Endometrium (tissue), 2 donors: ENCODE measurements at regions not wholly inside any gene's neighbourhood (a gene's known extent, or its start where the extent isn't known, plus 50 kb on each side); places are given as distances from the start of the nearest gene placed in this dataset.
"Not testable (repeated sequence)": the region's sequence is repeated elsewhere in the genome, so short reads cannot be mapped to it uniquely, and the experiment has no call there.

ENCODE experiments used
- FAIRE-seq: peaks from 2 replicates; lab custom pipeline; 2012; peaks lifted over from hg19 to GRCh38; lab: Jason Lieb, UNC
- donor health status: control.
- donor health status: control.

DNA sequence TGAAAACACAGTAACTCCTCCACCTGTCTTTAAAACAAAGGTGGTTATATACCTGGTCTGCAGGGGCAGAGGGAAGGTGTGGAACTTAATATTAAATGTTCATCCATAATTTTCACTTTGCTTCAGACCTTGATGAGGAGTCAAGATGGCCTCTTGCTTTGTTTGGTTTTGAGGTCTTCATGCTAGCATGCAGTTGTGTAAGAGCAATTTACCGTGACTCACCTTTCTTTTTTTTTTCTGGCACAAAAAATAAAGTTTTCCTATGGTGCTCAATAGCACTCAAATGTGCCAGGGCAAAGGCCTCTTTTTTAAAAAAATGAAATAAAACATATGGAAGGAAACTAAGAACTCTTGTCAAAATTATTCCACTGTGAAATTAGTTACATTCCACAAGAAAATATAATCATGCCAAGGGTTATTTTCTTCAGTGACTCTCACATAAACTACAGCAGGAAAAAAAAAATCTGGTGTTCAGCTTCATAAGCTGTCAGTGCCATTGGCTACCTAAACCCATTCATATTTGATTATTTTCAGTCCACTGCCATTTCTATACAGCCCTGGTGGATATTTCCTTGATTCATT is 128.2 kb downstream of the SLC7A11 start:
- no peak for FAIRE-seq

DNA sequence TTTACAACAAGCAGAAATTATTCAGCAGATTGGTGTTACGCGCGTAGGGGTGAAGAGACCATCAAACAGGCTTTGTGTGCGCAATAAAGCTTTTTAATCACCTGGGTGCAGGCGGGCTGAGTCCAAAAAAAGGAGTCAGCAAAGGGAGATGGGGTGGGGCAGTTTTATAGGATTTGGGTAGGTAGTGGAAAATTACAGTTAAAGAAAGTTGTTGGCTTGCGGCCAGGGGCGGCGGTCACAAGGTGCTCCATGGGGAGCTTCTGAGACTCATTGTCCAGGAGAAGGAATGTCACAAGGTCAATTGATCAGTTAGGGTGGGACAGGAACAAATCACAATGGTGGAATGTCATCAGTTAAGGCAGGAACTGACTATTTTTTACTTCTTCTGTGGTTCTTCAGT is 129.3 kb downstream of the SLC7A11 start:
- not testable (repeated sequence) for FAIRE-seq

DNA sequence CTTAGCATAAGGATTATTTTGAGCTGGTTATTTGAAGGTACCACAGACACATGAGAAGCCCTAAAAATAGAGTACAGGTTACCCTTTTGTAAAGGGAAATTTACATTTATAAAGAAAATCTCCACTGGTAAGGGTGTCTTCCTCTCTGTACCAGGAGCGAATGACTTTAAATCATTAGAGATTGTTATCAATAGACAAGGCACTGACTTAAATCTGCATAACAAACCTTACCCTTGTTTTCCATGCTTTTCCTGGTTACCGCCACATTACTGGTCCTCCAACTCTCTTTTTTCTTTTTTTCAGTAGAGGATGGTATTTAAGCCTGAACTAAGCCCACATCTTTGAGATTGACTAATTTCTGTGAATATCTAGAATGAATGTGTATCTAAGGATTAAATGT is 129.8 kb downstream of the SLC7A11 start:
- FAIRE-seq = no peak

DNA sequence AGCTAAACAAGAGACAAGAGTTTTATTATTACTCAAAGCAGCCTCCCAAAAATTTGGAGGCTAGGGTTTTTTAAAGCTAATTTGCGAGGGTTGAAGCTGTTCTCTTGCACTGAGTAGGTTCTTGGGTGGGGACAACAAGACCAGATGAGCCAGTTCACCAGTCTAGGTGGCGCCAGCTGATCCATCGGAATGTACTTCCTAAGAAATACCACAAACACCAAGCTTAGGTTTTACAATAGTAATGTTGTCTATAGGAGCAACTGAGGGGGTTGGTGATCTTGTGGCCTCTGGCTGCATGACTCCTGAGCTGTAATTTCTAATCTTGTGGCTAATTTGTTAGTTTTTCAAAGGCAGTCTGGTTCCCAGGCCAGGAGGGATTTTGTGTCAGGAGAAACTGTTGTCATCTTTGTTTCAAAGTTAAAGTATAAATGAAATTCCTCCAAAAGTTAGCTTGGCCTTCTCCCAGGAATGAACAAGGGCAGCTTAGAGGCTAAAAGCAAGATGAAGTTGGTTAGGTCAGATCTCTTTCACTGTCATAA is 130.6 kb downstream of the SLC7A11 start:
- FAIRE-seq = no peak

DNA sequence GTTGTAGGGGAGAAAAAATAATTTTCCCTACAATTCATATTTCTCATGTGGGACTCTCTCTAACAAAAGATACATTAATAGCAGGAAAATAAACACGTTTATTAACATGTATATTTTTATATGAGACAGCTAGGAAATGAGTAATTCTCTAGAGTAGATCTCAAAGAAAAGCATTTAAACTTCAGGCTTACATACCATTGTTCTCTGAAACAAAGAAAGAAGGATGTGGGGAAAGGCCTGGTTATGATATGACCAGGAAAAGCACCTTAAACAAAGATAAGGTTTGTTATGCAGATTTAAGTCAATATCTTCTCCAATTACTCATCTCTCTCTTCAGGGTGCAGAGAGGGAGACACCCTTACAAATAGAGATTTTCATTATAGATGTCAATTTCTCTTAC is 131.3 kb downstream of the SLC7A11 start:
- FAIRE-seq = no peak

DNA sequence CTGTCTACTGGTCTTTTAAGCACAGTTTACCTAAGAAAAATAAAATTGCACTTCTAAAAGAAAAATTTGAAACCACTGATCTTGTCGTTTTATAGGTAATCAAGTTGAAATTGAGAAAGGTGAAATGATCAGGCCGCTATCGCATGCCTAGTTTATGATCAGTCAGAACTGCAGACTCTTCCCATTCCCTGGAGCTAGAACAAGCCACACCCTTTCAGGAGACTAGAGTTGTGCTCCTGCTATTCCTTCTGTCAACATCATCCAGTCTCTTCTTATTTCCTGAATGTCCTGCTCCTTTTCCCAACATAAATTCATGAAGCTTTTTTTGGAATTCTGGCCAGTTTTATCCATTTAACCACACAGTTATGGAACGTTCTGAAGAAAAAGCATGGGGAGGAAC is 135.1 kb downstream of the SLC7A11 start:
- FAIRE-seq = no peak

DNA sequence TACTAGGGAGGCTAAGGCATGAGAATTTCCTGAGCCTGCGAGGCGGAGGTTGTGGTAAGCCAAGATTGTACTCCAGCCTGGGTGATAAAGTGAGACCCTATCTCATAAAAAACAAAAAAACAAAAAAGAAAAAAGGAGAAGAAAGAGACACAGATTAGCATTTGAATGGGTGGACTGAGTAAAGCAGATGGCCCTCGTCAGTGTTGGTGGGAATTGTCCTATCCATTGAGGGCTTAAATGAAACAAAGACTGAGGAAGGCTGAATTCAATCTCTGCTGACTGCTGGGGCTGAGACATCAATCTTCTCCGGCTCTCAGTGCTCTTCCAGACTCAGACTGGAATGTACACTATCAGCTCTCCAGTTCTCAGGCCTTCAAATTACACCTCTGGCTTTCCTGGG is 136.8 kb downstream of the SLC7A11 start:
- FAIRE-seq = no peak

DNA sequence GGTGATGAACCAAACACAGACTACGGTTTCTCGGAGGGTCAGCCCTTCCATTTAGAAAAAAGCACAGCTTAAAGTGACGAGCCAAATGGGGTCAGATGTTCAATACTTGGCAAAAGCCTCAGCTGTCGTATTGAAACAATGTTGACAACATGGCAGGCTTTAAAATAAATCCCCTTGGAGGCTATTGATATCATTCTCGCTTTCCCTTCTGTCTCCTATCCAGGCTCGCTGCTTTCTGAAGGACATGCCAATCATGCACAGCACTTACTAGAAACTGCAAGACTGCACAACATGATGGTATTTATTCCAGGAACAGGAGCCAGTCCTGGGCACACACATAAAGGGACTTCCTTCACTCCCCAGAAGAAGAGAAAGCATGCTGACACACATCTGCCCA is 137.9 kb downstream of the SLC7A11 start:
- no peak for FAIRE-seq

DNA sequence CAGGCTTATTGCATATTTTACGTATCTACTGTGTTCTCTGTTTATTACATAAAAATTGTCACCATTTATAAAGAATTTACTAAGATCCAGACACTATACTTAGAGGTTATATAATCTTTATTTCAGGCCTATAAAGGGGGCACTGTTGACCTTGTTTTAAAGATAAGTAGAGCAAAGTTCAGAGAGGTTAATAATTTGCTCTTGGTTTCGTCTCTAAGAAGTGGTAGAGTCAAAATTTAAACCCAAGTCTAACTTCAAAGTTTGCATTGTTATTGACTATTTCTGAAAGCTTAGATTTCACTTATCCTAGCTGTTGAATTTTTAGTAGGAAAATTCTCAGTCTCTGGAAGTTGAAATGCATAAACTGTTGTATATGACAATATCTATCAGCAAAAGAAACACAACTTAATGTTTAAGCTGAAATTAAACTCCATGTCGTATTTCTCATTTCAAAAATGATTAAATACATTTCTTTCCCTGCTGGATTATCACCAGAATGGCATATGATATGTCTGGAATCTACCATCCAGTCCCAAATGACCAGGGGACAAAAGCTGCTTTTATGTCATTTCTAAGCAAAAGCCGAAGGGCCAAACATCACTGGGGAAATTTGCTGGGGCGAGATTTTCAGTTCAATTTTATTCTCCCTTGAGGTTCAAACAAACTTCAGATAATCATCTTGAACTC is 138.4 kb downstream of the SLC7A11 start:
- no peak for FAIRE-seq

DNA sequence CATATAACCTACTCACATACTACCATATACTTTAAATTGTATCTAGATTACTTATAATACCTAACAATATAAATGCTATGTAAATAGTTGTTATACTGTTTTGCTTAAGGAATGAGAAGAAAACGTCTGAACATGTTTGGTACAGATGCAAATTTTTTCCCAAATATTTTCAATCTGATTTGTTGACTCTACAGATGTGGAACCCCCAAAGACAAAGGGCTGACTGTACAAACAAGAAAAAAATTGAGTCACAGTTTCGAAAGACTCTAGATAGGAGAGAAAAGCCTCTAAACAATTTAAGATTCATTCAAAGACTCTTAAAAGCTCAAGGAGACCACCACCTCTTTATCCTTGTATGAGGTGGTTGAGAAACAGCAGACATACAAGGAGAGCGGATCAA is 142.8 kb downstream of the SLC7A11 start:
- no peak for FAIRE-seq

DNA sequence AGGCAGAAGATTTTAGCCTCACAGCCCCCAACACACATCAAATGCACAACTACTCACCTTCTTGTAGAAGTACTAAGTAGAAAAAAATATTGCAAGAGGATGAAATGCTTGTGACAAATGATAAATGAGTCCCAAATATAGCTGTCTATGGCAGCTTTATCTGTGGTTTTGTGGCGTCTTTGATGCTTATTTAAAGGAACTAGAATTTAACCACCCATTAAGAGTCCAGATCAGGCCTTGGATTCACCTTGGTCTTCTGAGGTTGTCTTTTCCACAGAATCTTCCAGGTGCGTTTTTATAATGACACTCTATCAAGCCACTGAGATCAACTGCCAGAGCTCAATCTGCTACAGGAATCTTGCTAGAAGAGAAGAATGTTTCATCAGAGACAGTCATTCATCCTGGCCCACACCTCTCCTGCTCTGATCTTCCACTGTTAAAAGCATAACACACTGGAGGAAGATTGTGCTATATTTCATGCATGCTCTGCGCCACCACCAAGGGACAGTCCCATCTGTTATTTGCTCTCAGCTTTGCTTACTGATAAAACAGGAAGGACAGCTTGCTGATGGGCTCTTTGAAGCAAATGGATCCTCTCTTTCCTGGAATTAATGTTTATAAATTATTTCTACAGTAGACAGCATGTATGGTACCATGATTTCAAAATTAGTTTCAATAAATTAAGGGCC is 144.1 kb downstream of the SLC7A11 start:
- no peak for FAIRE-seq

DNA sequence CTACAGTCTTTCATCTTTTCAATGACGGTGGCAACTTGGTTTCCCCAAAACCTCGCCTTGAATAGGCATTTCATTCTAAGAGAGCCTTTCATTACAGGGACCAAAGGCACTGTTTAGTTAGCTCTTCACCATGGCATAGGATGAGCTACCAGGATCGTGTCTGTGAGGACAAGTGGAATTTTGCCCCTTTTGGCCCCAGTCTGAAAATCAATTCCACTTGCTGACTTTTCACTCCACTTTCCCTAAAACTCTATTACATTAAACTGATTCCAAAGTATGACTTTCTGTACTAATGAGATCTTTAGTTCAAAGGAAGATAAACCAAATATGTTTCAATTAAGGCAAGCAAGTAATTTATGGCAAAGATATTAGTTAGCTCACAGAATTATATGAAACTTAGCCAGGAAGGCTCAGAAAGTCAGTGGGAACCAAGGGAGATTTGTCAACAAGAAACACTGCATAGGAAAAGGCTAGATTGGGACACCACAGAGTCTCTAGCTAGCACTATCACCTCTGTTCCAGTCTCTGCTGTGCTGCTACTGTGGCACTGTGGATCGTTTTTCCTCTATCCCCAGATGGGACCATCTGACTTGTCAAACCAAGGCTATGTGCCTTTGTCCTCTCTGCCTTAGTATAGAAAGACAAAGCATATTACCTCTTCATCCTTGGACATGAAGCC is 145.6 kb downstream of the SLC7A11 start:
- no peak for FAIRE-seq

DNA sequence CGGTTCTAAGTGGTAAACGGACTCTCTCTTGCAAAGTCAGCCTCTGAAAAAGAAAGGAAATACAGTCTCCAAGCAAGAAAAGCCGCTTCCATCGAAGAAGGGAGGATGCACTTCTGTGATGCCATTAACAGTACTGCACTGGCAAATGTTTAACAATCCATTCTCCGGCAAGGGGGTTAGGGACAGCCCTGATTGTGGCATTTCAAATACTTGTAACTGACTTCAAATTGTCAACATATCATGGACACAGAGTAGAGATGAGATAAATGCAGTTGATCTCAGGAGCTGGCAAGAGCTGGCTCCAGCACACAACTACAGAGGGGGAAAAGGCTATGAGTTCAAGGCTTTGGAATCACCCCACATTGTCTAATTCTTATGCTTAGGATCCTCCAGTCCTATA is 146.8 kb downstream of the SLC7A11 start:
- FAIRE-seq = no peak

DNA sequence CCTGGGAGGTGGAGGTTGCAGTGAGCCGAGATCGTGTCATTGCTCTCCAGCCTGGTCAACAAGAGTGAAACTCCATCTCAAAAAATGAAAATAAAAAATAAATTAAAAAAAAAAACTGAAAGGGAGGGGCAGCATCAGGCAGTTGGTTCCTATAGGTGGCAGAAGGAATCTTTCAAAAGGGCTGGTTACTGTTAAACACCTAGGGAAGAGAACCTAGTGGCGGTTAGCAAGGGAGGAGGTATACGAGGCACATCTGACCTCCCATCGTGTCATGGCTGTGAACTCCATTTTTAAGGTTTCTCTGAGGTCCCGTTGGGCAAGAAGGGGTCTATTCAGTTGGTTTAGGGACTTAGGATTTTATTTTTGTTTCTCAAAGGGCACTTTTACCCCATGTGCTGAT is 150.1 kb downstream of the SLC7A11 start:
- no peak for FAIRE-seq

DNA sequence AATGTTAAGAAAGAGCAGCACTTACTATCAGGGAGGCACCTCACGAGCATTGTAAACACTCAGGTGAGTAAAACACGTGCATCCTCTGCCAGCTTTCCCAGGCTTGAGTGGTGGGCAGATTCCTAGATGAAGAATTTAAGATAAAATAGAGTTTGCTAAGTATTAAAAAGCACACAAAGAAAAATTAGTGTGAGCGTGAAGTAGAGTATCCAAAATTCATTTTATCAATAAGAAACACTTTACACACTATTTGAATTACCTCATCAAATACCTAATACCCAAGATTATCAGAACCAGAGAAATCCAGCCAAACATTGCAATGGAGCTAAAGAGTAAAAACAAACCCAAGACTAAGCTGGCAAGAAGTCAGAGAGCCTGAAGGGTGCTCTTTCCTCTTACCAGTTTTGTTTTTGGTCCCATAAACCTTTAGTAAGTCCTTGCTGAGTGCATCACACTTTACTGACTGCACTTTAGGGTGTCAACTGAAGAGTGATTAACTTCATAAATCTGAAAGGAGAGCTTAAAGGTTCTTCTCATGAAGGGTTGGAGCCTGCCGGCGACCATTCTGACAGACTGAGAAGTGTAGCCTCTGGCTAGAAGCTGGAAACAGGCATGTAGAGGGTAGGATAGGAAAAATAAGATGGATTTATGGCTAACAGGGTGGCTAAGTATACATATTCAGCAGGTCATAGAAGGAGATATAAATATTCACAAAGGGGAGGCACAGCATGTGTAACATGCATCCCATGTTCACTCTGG is 151.1 kb downstream of the SLC7A11 start:
- no peak for FAIRE-seq

DNA sequence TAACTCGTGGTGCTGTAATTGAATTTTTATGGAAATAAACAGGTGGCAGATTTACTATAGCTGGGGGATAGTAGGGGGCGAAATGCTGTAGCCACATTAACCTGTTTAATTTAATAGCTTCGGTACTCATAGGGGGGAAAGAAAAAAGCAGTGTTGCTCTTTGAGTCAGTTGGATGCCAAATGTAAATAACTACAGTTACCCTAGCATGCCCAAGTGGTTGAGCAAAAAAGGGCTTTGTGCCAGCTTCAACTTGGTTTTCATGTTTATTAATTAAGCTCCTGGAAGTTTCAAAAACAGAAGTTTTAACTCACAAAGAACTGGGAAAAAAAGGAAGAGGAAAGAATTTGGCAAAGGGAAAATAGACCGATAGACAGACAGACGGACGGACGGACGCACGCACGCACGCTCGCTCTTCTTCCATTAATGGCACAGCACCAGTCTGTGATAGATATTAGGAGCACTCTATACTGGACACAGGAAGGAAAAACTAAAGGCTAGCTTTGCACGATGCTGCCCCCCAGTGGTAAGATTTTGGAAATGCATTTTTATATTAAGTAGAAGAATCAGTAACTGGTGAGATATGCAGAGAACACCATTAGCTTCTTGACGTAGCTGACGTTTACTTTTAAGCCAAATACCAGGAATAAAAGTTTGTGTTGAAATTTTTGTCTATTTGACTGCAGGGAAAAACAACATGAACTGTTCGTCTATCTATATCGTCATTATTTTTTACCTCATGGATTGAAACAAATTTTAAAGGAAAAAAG is 151.8 kb downstream of the SLC7A11 start:
- peak; percentile 89 for FAIRE-seq

DNA sequence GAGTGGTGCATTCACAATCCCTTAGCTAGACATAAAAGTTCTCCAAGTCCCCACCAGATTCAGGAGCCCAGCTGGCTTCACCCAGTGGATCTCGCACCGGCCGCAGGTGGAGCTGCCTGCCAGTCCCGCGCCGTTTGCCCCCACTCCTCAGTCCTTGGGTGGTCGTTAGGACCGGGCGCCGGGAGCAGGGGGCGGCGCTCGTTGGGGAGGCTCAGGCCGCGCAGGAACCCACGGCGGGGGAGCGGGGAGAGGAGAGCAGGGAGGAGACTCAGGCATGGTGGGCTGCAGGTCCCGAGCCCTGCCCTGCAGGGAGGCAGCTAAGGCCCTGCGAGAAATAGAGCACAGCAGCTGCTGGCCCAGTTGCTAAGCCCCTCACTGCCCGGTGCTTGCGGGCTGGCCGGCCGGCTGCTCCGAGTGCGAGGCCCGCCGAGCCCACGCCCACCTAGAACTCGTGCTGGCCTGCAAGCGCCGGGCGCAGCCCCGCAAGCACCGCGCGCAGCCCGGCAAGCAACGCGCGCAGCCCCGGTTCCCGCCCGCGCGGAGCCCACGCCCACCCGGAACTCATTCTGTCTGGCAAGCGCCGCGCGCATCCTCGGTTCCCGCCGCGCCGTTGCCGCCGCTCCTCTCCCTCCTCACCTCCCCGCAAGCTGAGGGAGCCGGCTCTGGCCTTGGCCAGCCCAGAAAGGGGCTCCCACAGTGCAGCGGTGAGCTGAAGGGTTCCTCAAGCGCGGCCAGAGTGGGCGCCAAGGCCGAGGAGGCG is 153.5 kb downstream of the SLC7A11 start:
- no peak for FAIRE-seq

DNA sequence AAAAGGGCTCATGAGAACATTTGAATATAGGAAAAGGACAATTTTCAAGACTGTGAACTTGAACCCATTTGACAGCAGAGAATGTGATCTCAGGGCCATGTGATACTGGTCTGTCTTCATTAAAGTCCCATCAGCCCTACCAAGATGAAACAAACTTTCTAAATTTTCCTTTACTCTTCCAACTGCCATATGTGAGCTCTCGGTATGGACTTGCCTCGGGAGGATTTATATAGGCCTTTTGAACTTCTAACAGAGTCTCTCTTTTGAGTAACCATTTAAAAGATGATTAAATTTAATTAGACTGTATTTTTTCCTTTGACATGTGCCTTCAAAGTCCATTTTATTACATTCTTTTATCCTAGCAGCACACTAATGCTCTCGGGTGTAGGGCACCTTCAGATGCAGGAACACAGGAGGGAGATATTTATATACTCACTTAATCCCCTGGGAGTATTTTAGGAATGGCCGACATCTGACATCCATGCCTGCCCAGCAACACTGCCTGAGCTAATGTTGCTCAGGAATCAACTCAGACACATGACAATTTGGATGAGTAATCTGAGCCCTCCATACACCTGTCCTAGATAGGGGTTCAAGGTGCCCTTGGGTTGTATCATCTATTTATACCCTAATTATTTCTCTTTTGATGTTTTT is 155.0 kb downstream of the SLC7A11 start:
- no peak for FAIRE-seq

DNA sequence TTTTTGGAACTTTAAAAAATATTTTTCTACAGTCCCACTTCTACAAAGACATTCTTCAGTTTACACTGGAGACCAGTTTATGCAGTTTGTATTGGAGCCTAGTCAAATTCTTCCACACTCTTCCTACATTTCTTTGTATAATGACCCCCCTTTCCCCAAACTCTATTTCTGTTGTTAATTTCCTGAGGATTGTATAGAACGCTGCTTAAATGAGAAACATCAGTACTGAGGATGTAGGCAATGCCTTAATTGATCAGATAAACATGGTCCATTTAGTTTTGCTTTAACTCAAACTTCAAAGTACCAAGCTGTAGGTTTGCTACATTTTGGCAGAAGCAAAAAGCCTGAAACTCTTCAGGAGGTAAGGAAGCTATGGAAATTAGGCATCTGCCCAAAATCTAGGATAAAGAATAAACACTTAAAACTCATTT is 155.5 kb downstream of the SLC7A11 start:
- FAIRE-seq = no peak

DNA sequence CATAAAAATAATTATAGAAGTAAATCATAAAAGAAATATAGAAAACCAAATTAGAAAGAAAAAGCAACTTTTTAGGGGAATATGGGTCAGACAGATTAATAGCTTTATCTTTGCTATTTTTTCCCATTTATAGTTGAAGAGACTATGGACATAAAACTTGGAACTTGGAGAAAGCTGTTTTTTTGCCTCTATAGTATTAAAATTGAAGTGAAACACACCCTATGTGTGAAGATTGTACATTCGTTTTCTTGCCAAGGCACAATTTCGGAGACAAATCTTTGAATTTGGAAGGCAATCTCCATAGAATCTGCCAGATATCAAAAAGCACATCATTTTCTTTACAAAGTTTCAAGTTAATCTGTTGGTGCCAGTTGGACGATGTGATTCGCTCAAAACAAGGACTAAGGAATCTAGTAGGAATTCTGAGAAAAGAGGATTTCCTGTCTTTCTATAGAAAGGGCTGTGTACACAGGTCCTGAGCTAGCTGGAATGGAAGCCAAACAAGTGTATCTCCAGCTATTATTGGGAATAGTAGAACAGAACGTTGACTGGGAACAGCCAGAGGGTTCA is 156.3 kb downstream of the SLC7A11 start:
- FAIRE-seq = no peak
